Stomach (tissue), 8 donors: ENCODE measurements at regions not wholly inside any gene's neighbourhood (a gene's known extent, or its start where the extent isn't known, plus 50 kb on each side); places are given as distances from the start of the nearest gene placed in this dataset.
"Not testable (repeated sequence)": the region's sequence is repeated elsewhere in the genome, so short reads cannot be mapped to it uniquely, and the experiment has no call there.

Source experiments
- DNase-seq, 2 donors: peaks; one replicate each; pipeline versions ENCODE4 v3.0.0 to v3.0.0-alpha.2; 2013 to 2019
- H3K27ac ChIP-seq, 5 donors: fragments of 200-600 bp in 4 of 5; sonication (generic) in 4 of 5; one replicate each; pipeline ENCODE4 v1.5.1; 2013 to 2019; ENCODE audit warnings: mild to moderate bottlenecking in 1 of 5, moderate library complexity in 1 of 5
- H3K27me3 ChIP-seq, 3 donors: fragments of 200-600 bp; sonication (generic); one replicate each; pipeline ENCODE4 v1.5.1; 2017 to 2019; ENCODE audit warnings: mixed run types in 1 of 3
- H3K36me3 ChIP-seq, 4 donors: fragments of 200-600 bp; sonication (generic); 1 replicate in 3 of 4; 2 replicates in 1 of 4; pipeline ENCODE4 v1.5.1; 2016 to 2019
- H3K4me1 ChIP-seq, 4 donors: fragments of 200-600 bp; sonication (generic); one replicate each; pipeline ENCODE4 v1.5.1; 2016 to 2019
- H3K4me3 ChIP-seq, 4 donors: fragments of 200-600 bp; sonication (generic) in 3 of 4; one replicate each; pipeline ENCODE4 v1.5.1; 2016 to 2019; ENCODE audit warnings: mild to moderate bottlenecking in 1 of 4
- H3K9me3 ChIP-seq, 4 donors: fragments of 200-600 bp; sonication (generic); one replicate each; pipeline ENCODE4 v1.5.1; 2016 to 2019
- CTCF ChIP-seq, 7 experiments: fragments of 450-650 bp in 4 of 7; fragments of 200-600 bp in 3 of 7; sonication (generic) in 3 of 7; IDR thresholded peaks; one replicate each; pipeline ENCODE4 v1.5.1; 2016 to 2019; ENCODE audit warnings: antibody characterized with exemption in 7 of 7, control low read depth in 2 of 7, mild to moderate bottlenecking in 1 of 7
- EP300 ChIP-seq: sonication (generic); formaldehyde crosslinking; IDR thresholded peaks from one replicate; pipeline ENCODE4 v1.6.1; 2017; ENCODE audit warnings: antibody characterized with exemption
- POLR2A ChIP-seq, 4 donors: fragments of 450-650 bp; IDR thresholded peaks; one replicate each; pipeline ENCODE4 v1.6.1; 2016; ENCODE audit warnings: antibody characterized with exemption in 4 of 4, control low read depth in 2 of 4, mild to moderate bottlenecking in 1 of 4, moderate library complexity in 1 of 4
- POLR2AphosphoS5 ChIP-seq, 3 donors: sonication (generic); formaldehyde crosslinking; IDR thresholded peaks; one replicate each; pipeline ENCODE4 v1.6.1; 2016; ENCODE audit warnings: antibody characterized with exemption in 3 of 3
- WGBS, 5 donors: extraction: QIAGEN DNeasy Blood & Tissue Kit in 3 of 5; methylation state at CpG; one replicate each; pipeline versions ENCODE4 v1.1.5 to v1.1.7; 2013 to 2018; 5-methylcytosine and 5-hydroxymethylcytosine counted together
- intact Hi-C: fragments of 100-400 bp; cut with DNase I; formaldehyde crosslinking; loops from one replicate; pipeline ENCODE4 v1.15.1; 2023; ENCODE audit warnings: low total_unique reads
- donor health status: healthy with polysubstance abuse.
- donor health status: Bipolar disorder and iron deficiency.
- donor health status: healthy.

- Histone ChIP-seq H3K27ac (no peak overlapping the region), H3K9me3 (peaks cover 0 to 23% (median 1%) of the 10 kb centered on the region in 4 donors), H3K4me1 (no peaks in the 10 kb centered on the region), H3K27me3 (no peaks in the 10 kb centered on the region), H3K36me3 (no peaks in the 10 kb centered on the region), H3K4me3 (no peak overlapping the region)
- intact Hi-C loops = no loop called here
- no peak for DNase-seq
- 94 to 99% (median 96%) methylated on average over 2 of the region's 2 CpGs for WGBS, 5 donors
- TF ChIP-seq EP300 (no peak), POLR2A (IDR thresholded peaks at IDR 0.05) (no peak), CTCF (IDR thresholded peaks at IDR 0.05) (no peak), POLR2AphosphoS5 (IDR thresholded peaks at IDR 0.05) (no peak)
Measured at GRCh38 chr5:129284010-129284409, 176.1 kb upstream of the ADAMTS19 start.

- DNase-seq, intact Hi-C loops, H3K4me3 ChIP-seq, H3K4me1 ChIP-seq, H3K27ac ChIP-seq, H3K27me3 ChIP-seq, H3K36me3 ChIP-seq: not testable (repeated sequence)
- H3K9me3 ChIP-seq = peaks cover 0 to 65% (median 32%) of the 10 kb centered on the region in 4 donors
- WGBS, 5 donors = 68 to 79% (median 76%) methylated on average over 5 of the region's 5 CpGs
Measured at GRCh38 chr5:129294216-129294615, 165.9 kb upstream of the ADAMTS19 start.

- Histone ChIP-seq H3K27ac (no peak overlapping the region), H3K4me3 (no peak overlapping the region), H3K9me3 (peaks cover 7 to 88% (median 60%) of the 10 kb centered on the region in 4 donors), H3K36me3 (no peaks in the 10 kb centered on the region), H3K27me3 (no peaks in the 10 kb centered on the region), H3K4me1 (no peaks in the 10 kb centered on the region)
- 86 to 100% (median 93%) methylated on average over 4 to 6 of the region's 6 CpGs for WGBS, 5 donors
- TF ChIP-seq CTCF (IDR thresholded peaks at IDR 0.05) = no peak
- no peak for TF ChIP-seq EP300
- no peak for TF ChIP-seq POLR2A (IDR thresholded peaks at IDR 0.05)
- no peak for TF ChIP-seq POLR2AphosphoS5 (IDR thresholded peaks at IDR 0.05)
- intact Hi-C loops = no loop called here
- DNase-seq = no peak
Measured at GRCh38 chr5:129306725-129307124, 153.4 kb upstream of the ADAMTS19 start.

GRCh38 chr5:129322968-129323367 lies 137.1 kb upstream of the ADAMTS19 start:
- H3K36me3 ChIP-seq = no peaks in the 10 kb centered on the region
- H3K4me3 ChIP-seq = no peak overlapping the region
- TF ChIP-seq POLR2AphosphoS5 (IDR thresholded peaks at IDR 0.05) = no peak
- TF ChIP-seq CTCF (IDR thresholded peaks at IDR 0.05) = no peak
- no peak for TF ChIP-seq POLR2A (IDR thresholded peaks at IDR 0.05)
- no peak for TF ChIP-seq EP300
- intact Hi-C loops = no loop called here
- 60 to 87% (median 79%) methylated on average over 2 to 3 of the region's 3 CpGs for WGBS, 5 donors
- no peak for DNase-seq
- H3K27ac ChIP-seq = no peak overlapping the region
- peaks cover 3 to 37% (median 17%) of the 10 kb centered on the region in 4 donors for H3K9me3 ChIP-seq
- no peaks in the 10 kb centered on the region for H3K4me1 ChIP-seq
- no peaks in the 10 kb centered on the region for H3K27me3 ChIP-seq

- no peak for TF ChIP-seq POLR2AphosphoS5 (IDR thresholded peaks at IDR 0.05)
- no peak for TF ChIP-seq CTCF (IDR thresholded peaks at IDR 0.05)
- TF ChIP-seq EP300 = no peak
- TF ChIP-seq POLR2A (IDR thresholded peaks at IDR 0.05) = no peak
- DNase-seq = no peak
- no peak overlapping the region for H3K27ac ChIP-seq
- H3K36me3 ChIP-seq = no peaks in the 10 kb centered on the region
- H3K27me3 ChIP-seq = no peaks in the 10 kb centered on the region
- no peak overlapping the region for H3K4me3 ChIP-seq
- intact Hi-C loops = no loop called here
- H3K4me1 ChIP-seq = no peaks in the 10 kb centered on the region
- peaks cover 0 to 3% (median 0%) of the 10 kb centered on the region in 4 donors for H3K9me3 ChIP-seq
- WGBS, 5 donors = 49 to 71% (median 56%) methylated on average over 1 of the region's 1 CpG
Measured at GRCh38 chr5:129341306-129341705, 118.8 kb upstream of the ADAMTS19 start.
